A673 (cell line): ENCODE measurements at regions not wholly inside any gene's neighbourhood (a gene's known extent, or its start where the extent isn't known, plus 50 kb on each side); places are given as distances from the start of the nearest gene placed in this dataset.
"Not testable (repeated sequence)": the region's sequence is repeated elsewhere in the genome, so short reads cannot be mapped to it uniquely, and the experiment has no call there.

Experiments used
- BruUV-seq: library from RNA; stranded (reverse); fragments of 400-500 nt; replicated peaks from 2 replicates; lab custom pipeline; 2021; lab: Mats Ljungman, UMichigan
- CTCF ChIA-PET: fragments of 300-600 bp; sonication (Branson Sonifier 250); formaldehyde crosslinking; loops from one replicate; lab custom pipeline; 2022; ENCODE audit warnings: antibody characterized with exemption; lab: Charles Lee
- POLR2A ChIA-PET: fragments of 300-600 bp; sonication (Branson Sonifier 250); formaldehyde crosslinking; loops from one replicate; lab custom pipeline; 2022; ENCODE audit warnings: antibody characterized with exemption; ENCODE audit not compliant: low non-redundant PET; lab: Charles Lee
- DNase-seq: peaks from one replicate; pipeline ENCODE4 v3.0.0-alpha.2; 2015; ENCODE audit warnings: low spot score
- H3K27ac ChIP-seq: fragments of 200-600 bp; sonication (generic); 2 replicates; pipeline ENCODE4 v1.5.1; 2016; ENCODE audit warnings: mixed run types, low read depth, mild to moderate bottlenecking, mixed read lengths, antibody characterized with exemption, low read length; ENCODE audit not compliant: poor library complexity, severe bottlenecking
- H3K27me3 ChIP-seq: fragments of 200-600 bp; sonication (generic); replicated peaks from 2 replicates; pipeline ENCODE4 v1.6.1; 2017; ENCODE audit warnings: mixed run types, low read depth, mild to moderate bottlenecking, mixed read lengths, antibody characterized with exemption, low read length; ENCODE audit not compliant: insufficient read depth, poor library complexity
- H3K36me3 ChIP-seq: fragments of 200-600 bp; sonication (generic); 2 replicates; pipeline ENCODE4 v1.6.1; 2016; ENCODE audit warnings: mixed run types, mild to moderate bottlenecking, mixed read lengths, antibody characterized with exemption, low read length; ENCODE audit not compliant: insufficient read depth, poor library complexity, severe bottlenecking
- H3K4me1 ChIP-seq: fragments of 200-600 bp; sonication (generic); 2 replicates; pipeline ENCODE4 v1.6.1; 2017; ENCODE audit warnings: mixed run types, mild to moderate bottlenecking, mixed read lengths, antibody characterized with exemption, low read length; ENCODE audit not compliant: insufficient read depth, poor library complexity, severe bottlenecking
- H3K4me3 ChIP-seq: fragments of 200-600 bp; sonication (generic); 2 replicates; pipeline ENCODE4 v1.5.1; 2016; ENCODE audit warnings: low read depth, mixed run types, mild to moderate bottlenecking, mixed read lengths, low read length; ENCODE audit not compliant: poor library complexity, severe bottlenecking
- H3K9me3 ChIP-seq: fragments of 200-600 bp; sonication (generic); 2 replicates; pipeline ENCODE4 v1.6.1; 2016; ENCODE audit warnings: mixed run types, low read depth, mild to moderate bottlenecking, mixed read lengths, antibody characterized with exemption, low read length; ENCODE audit not compliant: poor library complexity, severe bottlenecking
- EZH2 ChIP-seq: fragments of 200-600 bp; sonication (generic); IDR thresholded peaks from 2 replicates; pipeline ENCODE4 v1.6.1; 2017; ENCODE audit warnings: borderline replicate concordance, low read depth, mild to moderate bottlenecking, mixed read lengths, antibody characterized with exemption, low read length; ENCODE audit not compliant: poor library complexity, severe bottlenecking
- intact Hi-C: fragments of 100-400 bp; cut with micrococcal nuclease; formaldehyde crosslinking; loops from one replicate; pipeline ENCODE4 v1.10.0; 2022; ENCODE audit not compliant: unreplicated experiment
- TF ChIP-seq, protein P1 (sequence below): fragments of 300-800, 200-600 bp; sonication (generic); conservative IDR thresholded peaks from 2 replicates; pipeline ENCODE4 v1.5.1; 2017; ENCODE audit warnings: low read depth, mild to moderate bottlenecking, antibody characterized with exemption, low read length, moderate library complexity, mixed read lengths

DNA sequence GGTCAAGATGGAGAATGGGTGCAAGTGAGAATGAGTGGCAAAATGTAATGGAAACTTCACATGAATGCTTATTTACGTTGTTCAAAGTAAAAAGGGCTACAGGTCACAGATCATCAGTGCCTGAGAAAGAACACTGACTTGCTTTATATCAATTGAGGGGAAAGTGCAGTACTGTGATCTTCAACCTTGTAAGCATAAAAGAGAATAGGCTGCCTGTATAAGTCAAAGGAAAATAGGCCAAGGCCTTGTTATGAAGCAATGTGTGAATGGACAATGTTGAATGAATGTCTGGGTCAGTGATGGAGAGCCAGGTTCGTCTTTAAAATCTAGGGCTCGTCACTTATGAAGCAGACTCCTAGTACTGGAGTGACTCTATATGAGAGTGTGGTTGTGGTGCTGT lies 158.6 kb upstream of the NT5E start:
- CTCF ChIA-PET: no interaction called here
- TF ChIP-seq, protein P1, sequence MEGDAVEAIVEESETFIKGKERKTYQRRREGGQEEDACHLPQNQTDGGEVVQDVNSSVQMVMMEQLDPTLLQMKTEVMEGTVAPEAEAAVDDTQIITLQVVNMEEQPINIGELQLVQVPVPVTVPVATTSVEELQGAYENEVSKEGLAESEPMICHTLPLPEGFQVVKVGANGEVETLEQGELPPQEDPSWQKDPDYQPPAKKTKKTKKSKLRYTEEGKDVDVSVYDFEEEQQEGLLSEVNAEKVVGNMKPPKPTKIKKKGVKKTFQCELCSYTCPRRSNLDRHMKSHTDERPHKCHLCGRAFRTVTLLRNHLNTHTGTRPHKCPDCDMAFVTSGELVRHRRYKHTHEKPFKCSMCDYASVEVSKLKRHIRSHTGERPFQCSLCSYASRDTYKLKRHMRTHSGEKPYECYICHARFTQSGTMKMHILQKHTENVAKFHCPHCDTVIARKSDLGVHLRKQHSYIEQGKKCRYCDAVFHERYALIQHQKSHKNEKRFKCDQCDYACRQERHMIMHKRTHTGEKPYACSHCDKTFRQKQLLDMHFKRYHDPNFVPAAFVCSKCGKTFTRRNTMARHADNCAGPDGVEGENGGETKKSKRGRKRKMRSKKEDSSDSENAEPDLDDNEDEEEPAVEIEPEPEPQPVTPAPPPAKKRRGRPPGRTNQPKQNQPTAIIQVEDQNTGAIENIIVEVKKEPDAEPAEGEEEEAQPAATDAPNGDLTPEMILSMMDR: no peak
- no peak for TF ChIP-seq EZH2
- intact Hi-C loops: no loop called here
- Histone ChIP-seq H3K4me3 (no peak overlapping the region), H3K27ac (no peak overlapping the region), H3K36me3 (no peaks in the 10 kb centered on the region), H3K9me3 (no peaks in the 10 kb centered on the region), H3K4me1 (no peaks in the 10 kb centered on the region), H3K27me3 (no peaks in the 10 kb centered on the region)
- BruUV-seq: no TSS peak
- POLR2A ChIA-PET: no interaction called here
- DNase-seq: no peak

DNA sequence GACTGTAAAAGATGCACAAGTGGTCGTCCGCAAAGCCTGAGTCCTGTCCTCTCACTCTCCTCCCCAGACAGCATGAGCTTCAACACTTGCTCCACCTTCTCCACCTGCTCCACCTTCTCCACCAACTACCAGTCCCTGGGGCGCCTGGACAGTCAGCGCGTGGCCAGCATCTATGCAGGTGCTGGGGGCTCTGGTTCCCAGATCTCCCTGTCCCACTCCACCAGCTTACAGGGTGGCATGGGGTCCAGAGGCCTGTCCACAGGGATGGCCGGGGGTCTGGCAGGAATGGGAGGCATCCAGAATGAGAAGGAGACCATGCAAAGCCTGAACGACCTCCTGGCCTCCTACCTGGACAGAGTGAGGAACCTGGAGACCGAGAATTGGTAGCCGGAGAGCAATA lies 162.2 kb upstream of the NT5E start:
- POLR2A ChIA-PET: no interaction called here
- BruUV-seq: no TSS peak
- Histone ChIP-seq H3K27ac (no peak overlapping the region), H3K27me3 (no peaks in the 10 kb centered on the region), H3K36me3 (no peaks in the 10 kb centered on the region), H3K4me3 (no peak overlapping the region), H3K9me3 (no peaks in the 10 kb centered on the region), H3K4me1 (no peaks in the 10 kb centered on the region)
- CTCF ChIA-PET: no interaction called here
- intact Hi-C loops: no loop called here
- DNase-seq: no peak
- TF ChIP-seq EZH2: no peak
- TF ChIP-seq, protein P1: no peak

DNA sequence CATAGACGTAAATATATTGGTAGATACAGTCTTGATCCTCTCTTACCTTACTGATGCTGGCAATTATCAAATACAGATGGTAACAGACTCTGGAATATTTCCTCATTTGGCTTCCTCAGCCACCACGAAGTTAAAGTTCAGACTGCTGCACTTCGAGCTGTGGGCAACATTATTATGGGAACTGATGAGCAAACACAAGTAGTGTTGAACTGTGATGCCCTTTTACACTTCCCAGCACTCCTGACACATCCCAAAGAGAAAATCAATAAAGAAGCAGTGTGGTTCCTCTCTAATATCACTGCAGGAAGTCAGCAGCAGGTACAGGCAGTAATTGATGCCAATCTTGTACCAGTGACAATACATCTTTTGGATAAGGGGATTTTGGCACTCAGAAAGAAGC lies 162.7 kb upstream of the NT5E start:
- no TSS peak for BruUV-seq
- intact Hi-C loops: no loop called here

DNA sequence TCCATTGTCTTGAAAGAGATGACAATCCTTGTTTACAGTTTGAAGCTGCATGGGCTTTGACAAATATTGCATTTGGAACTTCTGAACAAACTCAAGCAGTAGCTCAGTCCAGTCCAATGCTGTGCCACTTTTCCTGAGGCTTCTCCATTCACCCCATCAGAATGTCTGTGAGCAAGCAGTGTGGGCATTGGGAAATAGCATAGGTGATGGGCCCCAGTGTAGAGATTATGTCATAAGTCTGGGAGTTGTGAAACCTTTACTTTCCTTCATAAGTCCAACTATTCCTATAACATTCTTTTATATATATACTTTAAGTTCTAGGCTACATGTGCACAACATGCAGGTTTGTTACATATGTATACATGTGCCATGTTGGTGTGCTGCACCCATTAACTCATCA lies 163.4 kb upstream of the NT5E start:
- H3K4me3 ChIP-seq, H3K27me3 ChIP-seq, H3K27ac ChIP-seq, BruUV-seq, H3K4me1 ChIP-seq, H3K9me3 ChIP-seq, H3K36me3 ChIP-seq, DNase-seq, intact Hi-C loops, POLR2A ChIA-PET, CTCF ChIA-PET: not testable (repeated sequence)

More for the DNA sequence above, 162.7 kb upstream of the NT5E start:
- ChIA-PET CTCF (no interaction called here), POLR2A (no interaction called here)
- H3K27ac ChIP-seq: no peak overlapping the region
- H3K4me3 ChIP-seq: no peak overlapping the region
- TF ChIP-seq, protein P1: no peak
- no peak for TF ChIP-seq EZH2
- no peaks in the 10 kb centered on the region for H3K9me3 ChIP-seq
- H3K4me1 ChIP-seq: no peaks in the 10 kb centered on the region
- DNase-seq: no peak
- H3K27me3 ChIP-seq: no peaks in the 10 kb centered on the region
- H3K36me3 ChIP-seq: no peaks in the 10 kb centered on the region
